ENCODE measurements at regions not wholly inside any gene's neighbourhood (a gene's known extent, or its start where the extent isn't known, plus 50 kb on each side); places are given as distances from the start of the nearest gene placed in this dataset.

DNA sequence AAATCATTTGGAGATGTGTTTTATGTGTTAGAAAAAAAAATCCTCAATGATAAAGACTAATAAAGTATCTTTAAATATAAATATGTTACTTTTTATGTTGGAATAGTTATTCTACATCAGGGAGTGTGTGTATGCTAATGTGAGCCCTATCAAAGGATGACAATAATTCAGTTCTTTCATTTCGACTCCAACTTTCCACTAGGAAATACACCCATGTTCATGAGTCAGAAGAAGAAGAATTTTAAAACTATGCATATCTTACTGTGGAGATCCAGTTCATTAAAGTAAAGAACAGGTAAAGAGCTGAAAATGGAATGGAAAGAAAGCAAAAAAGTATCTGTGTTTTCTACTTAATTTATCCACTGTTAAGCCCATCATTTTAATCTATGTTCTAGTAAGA lies 399.8 kb downstream of the KCNJ2 start:
- BruUV-seq (replicated peaks), result no TSS peak
- H2BK120ac ChIP-seq (ENCODE audit: low read depth, low read length), result no peak overlapping the region
- no peak overlapping the region for H4K8ac ChIP-seq (ENCODE audit: low read depth in 2 of 2, low read length in 2 of 2)
- ATAC-seq (ENCODE audit: low read depth) (no peak), DNase-seq (no peak)
- no peak overlapping the region for H2BK5ac ChIP-seq (ENCODE audit: low read depth, low read length, poor library complexity, severe bottlenecking)
- no peak overlapping the region for H3K4me2 ChIP-seq (ENCODE audit: low read depth, low read length)
- no peak overlapping the region for H3K18ac ChIP-seq (ENCODE audit: low read depth, low read length)
- no peaks in the 10 kb centered on the region for H3K9me1 ChIP-seq (ENCODE audit: insufficient read depth, low read length)
- H3K9ac ChIP-seq (ENCODE audit: low read depth, low read length), result no peak overlapping the region
- H3K27ac ChIP-seq (ENCODE audit: insufficient read depth, low read length), result no peak overlapping the region
- dilution Hi-C loops (cut with HindIII; ENCODE audit: low sequenced_read_pairs, unreplicated experiment) (no loop called here), intact Hi-C loops (cut with micrococcal nuclease) (no loop called here), in situ Hi-C loops (cut with MboI; ENCODE audit: low sequenced_read_pairs) (no loop called here)
- H3K23ac ChIP-seq (ENCODE audit: low read depth, low read length), result no peak overlapping the region
- no peak overlapping the region for H2AK5ac ChIP-seq (ENCODE audit: low read depth, low read length)
- H2AFZ ChIP-seq (replicated peaks; ENCODE audit: low read length, poor library complexity), result no peak overlapping the region
- TF ChIP-seq MAFK (IDR thresholded peaks at IDR 0.05; ENCODE audit: low read depth, low read length) (no peak), CHD1 (IDR thresholded peaks at IDR 0.05; ENCODE audit: low read depth, low read length) (no peak), BHLHE40 (IDR thresholded peaks at IDR 0.05; ENCODE audit: low read depth, low read length) (no peak), CEBPB (IDR thresholded peaks at IDR 0.05; ENCODE audit: low read depth, low read length) (no peak), FOS (IDR thresholded peaks at IDR 0.05; ENCODE audit: low read depth, low read length) (no peak), SMC3 (IDR thresholded peaks at IDR 0.05; ENCODE audit: low read depth, low read length) (no peak), RCOR1 (IDR thresholded peaks at IDR 0.05; ENCODE audit: insufficient replicate concordance, low read length) (no peak), RAD21 (IDR thresholded peaks at IDR 0.05; ENCODE audit: low read length) (no peak), RFX5 (IDR thresholded peaks at IDR 0.05; ENCODE audit: low read depth, low read length) (no peak), MAZ (IDR thresholded peaks at IDR 0.05; ENCODE audit: borderline replicate concordance, low read depth, low read length) (no peak), MXI1 (IDR thresholded peaks at IDR 0.05; ENCODE audit: borderline replicate concordance, low read depth, low read length) (no peak), POLR2A (IDR thresholded peaks at IDR 0.05; ENCODE audit: low read depth, low read length) (no peak), NFE2L2 (IDR thresholded peaks at IDR 0.05; ENCODE audit: low read depth, low read length) (no peak)
- TF ChIP-seq, protein P1, sequence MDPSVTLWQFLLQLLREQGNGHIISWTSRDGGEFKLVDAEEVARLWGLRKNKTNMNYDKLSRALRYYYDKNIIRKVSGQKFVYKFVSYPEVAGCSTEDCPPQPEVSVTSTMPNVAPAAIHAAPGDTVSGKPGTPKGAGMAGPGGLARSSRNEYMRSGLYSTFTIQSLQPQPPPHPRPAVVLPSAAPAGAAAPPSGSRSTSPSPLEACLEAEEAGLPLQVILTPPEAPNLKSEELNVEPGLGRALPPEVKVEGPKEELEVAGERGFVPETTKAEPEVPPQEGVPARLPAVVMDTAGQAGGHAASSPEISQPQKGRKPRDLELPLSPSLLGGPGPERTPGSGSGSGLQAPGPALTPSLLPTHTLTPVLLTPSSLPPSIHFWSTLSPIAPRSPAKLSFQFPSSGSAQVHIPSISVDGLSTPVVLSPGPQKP (IDR thresholded peaks at IDR 0.05; ENCODE audit: borderline replicate concordance, low read depth, low read length), result no peak
- TF ChIP-seq, protein P2, sequence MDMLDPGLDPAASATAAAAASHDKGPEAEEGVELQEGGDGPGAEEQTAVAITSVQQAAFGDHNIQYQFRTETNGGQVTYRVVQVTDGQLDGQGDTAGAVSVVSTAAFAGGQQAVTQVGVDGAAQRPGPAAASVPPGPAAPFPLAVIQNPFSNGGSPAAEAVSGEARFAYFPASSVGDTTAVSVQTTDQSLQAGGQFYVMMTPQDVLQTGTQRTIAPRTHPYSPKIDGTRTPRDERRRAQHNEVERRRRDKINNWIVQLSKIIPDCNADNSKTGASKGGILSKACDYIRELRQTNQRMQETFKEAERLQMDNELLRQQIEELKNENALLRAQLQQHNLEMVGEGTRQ (IDR thresholded peaks at IDR 0.05; ENCODE audit: low read depth, low read length), result no peak
- TF ChIP-seq, protein P3, sequence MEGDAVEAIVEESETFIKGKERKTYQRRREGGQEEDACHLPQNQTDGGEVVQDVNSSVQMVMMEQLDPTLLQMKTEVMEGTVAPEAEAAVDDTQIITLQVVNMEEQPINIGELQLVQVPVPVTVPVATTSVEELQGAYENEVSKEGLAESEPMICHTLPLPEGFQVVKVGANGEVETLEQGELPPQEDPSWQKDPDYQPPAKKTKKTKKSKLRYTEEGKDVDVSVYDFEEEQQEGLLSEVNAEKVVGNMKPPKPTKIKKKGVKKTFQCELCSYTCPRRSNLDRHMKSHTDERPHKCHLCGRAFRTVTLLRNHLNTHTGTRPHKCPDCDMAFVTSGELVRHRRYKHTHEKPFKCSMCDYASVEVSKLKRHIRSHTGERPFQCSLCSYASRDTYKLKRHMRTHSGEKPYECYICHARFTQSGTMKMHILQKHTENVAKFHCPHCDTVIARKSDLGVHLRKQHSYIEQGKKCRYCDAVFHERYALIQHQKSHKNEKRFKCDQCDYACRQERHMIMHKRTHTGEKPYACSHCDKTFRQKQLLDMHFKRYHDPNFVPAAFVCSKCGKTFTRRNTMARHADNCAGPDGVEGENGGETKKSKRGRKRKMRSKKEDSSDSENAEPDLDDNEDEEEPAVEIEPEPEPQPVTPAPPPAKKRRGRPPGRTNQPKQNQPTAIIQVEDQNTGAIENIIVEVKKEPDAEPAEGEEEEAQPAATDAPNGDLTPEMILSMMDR (conservative IDR thresholded peaks at IDR 0.05; ENCODE audit: low read depth, low read length), result no peak
- H2BK20ac ChIP-seq (ENCODE audit: low read depth, low read length), result no peak overlapping the region
- no peak overlapping the region for H3K4me3 ChIP-seq (ENCODE audit: insufficient read depth, low read depth, low read length)
- no peaks in the 10 kb centered on the region for H3K79me1 ChIP-seq (ENCODE audit: low read depth in 1 of 2, low read length in 2 of 2)
- no peaks in the 10 kb centered on the region for H3K36me3 ChIP-seq (ENCODE audit: control insufficient read depth, insufficient read depth, low read length)
- no peak overlapping the region for H4K91ac ChIP-seq (ENCODE audit: insufficient read depth, low read depth, low read length)
- H3K4ac ChIP-seq (ENCODE audit: low read depth, low read length), result no peak overlapping the region
- no peak overlapping the region for H3K56ac ChIP-seq (ENCODE audit: extremely low read depth, insufficient read depth, low read length)
- H4K20me1 ChIP-seq (ENCODE audit: insufficient read depth, low read length), result no peaks in the 10 kb centered on the region
- no peaks in the 10 kb centered on the region; the same call in 1 of the 2 replicates for H3K27me3 ChIP-seq (ENCODE audit: control insufficient read depth, insufficient read depth, low read length)
- POLR2A ChIA-PET (ENCODE audit: unreplicated experiment), result no interaction called here
- H2BK15ac ChIP-seq (ENCODE audit: low read depth, low read length), result no peak overlapping the region
- no peaks in the 10 kb centered on the region for H3K4me1 ChIP-seq (ENCODE audit: control insufficient read depth, insufficient read depth, low read length)
- no peak overlapping the region for H3K14ac ChIP-seq (replicated peaks; ENCODE audit: low read depth, low read length)
- no CpG with 5 or more reads among the region's 1 CpG for WGBS, 2 experiments (ENCODE audit: extremely low coverage in 2 of 2, insufficient read length in 1 of 2)
- CTCF ChIA-PET, result no interaction called here
- H2AK9ac ChIP-seq (replicated peaks; ENCODE audit: low read depth, low read length, poor library complexity), result no peak overlapping the region
- H3K9me3 ChIP-seq (ENCODE audit: control insufficient read depth, insufficient read depth, low read length), result no peaks in the 10 kb centered on the region
- H4K5ac ChIP-seq (ENCODE audit: low read depth, low read length), result no peak overlapping the region

Measured in IMR-90 (cell line).